Right lobe of liver (tissue), 6 donors: ENCODE measurements at regions not wholly inside any gene's neighbourhood (a gene's known extent, or its start where the extent isn't known, plus 50 kb on each side); places are given as distances from the start of the nearest gene placed in this dataset.

Experiments used
- ATAC-seq, 4 donors: fragments of 200-7000 bp; cut with Tn5 transposase; one replicate each; pipeline ENCODE4 v1.9.1; 2020; ENCODE audit warnings: mild to moderate bottlenecking in 4 of 4, moderate library complexity in 4 of 4
- DNase-seq, 3 donors: peaks; one replicate each; pipeline ENCODE4 v3.0.0-alpha.2; 2020
- H3K27ac ChIP-seq, 3 donors: fragments of 200-600 bp; one replicate each; pipeline ENCODE4 v1.8.0; 2022
- H3K27me3 ChIP-seq, 2 donors: fragments of 200-600 bp; one replicate each; pipeline ENCODE4 v1.8.0; 2022
- H3K36me3 ChIP-seq, 4 donors: fragments of 200-600 bp; sonication (generic) in 1 of 4; one replicate each; pipeline versions ENCODE4 v1.5.1 to v1.8.0; 2017 to 2022; ENCODE audit warnings: control low read depth in 1 of 4
- H3K4me1 ChIP-seq, 4 donors: fragments of 200-600 bp; sonication (generic) in 1 of 4; one replicate each; pipeline versions ENCODE4 v1.5.1 to v1.8.0; 2017 to 2022; ENCODE audit warnings: control low read depth in 1 of 4
- H3K4me3 ChIP-seq, 3 donors: fragments of 200-600 bp; one replicate each; pipeline ENCODE4 v1.8.0; 2022
- H3K9me3 ChIP-seq, 4 donors: fragments of 200-600 bp; sonication (generic) in 1 of 4; one replicate each; pipeline versions ENCODE4 v1.5.1 to v1.8.0; 2017 to 2022; ENCODE audit warnings: control low read depth in 1 of 4
- CTCF ChIP-seq, 4 donors: fragments of 200-600 bp in 3 of 4; fragments of 450-650 bp in 1 of 4; IDR thresholded peaks; one replicate each; pipeline versions ENCODE4 v1.5.1 to v1.8.0; 2016 to 2022; ENCODE audit warnings: antibody characterized with exemption in 4 of 4, mild to moderate bottlenecking in 2 of 4
- POLR2A ChIP-seq: fragments of 450-650 bp; IDR thresholded peaks from one replicate; pipeline ENCODE4 v1.6.1; 2017; ENCODE audit warnings: antibody characterized with exemption, mild to moderate bottlenecking
- WGBS: methylation state at CpG from one replicate; pipeline ENCODE4 v1.1.6; 2018; ENCODE audit warnings: low coverage, low lambda C conversion rate; ENCODE audit not compliant: insufficient coverage; ENCODE audit errors: missing lambda C conversion rate; 5-methylcytosine and 5-hydroxymethylcytosine counted together
- intact Hi-C, 2 donors: fragments of 100-400 bp; cut with DNase I; formaldehyde crosslinking; loops; one replicate each; pipeline versions ENCODE4 v1.11.2 to v1.14.1; 2022
- donor health status: DM: no; HTN: yes; CAD: no.
- donor health status: DM: no; HTN: no; CAD: no.
- donor health status: DM: no; HTN: no; CAD: no.
- donor health status: DM: no; HTN: yes; CAD: no.
- donor health status: DM: no; HTN: yes; CAD: no.

GRCh38 chr15:60155661-60156060 is 151.6 kb downstream of the FOXB1 start:
- DNase-seq (no peak), ATAC-seq (no peak)
- intact Hi-C loops = no loop called here
- TF ChIP-seq POLR2A = no peak
- TF ChIP-seq CTCF (IDR thresholded peaks at IDR 0.05) = no peak
- Histone ChIP-seq H3K4me1 (no peaks in the 10 kb centered on the region), H3K9me3 (no peaks in the 10 kb centered on the region), H3K27ac (no peak overlapping the region), H3K36me3 (no peaks in the 10 kb centered on the region), H3K27me3 (no peaks in the 10 kb centered on the region), H3K4me3 (no peak overlapping the region)
- WGBS = 55% methylated on average over 3 of the region's 3 CpGs

- H3K27ac ChIP-seq = no peak overlapping the region
- no peaks in the 10 kb centered on the region for H3K9me3 ChIP-seq
- H3K4me1 ChIP-seq = no peaks in the 10 kb centered on the region
- no peaks in the 10 kb centered on the region for H3K27me3 ChIP-seq
- ATAC-seq = no peak
- TF ChIP-seq POLR2A (no peak), CTCF (IDR thresholded peaks at IDR 0.05) (no peak)
- H3K36me3 ChIP-seq = no peaks in the 10 kb centered on the region
- intact Hi-C loops = no loop called here
- DNase-seq = no peak
- WGBS = 66% methylated on average over 5 of the region's 5 CpGs
- H3K4me3 ChIP-seq = no peak overlapping the region
Observed at GRCh38 chr15:60160909-60161308, 156.8 kb downstream of the FOXB1 start.

GRCh38 chr15:60161704-60162103 is 157.6 kb downstream of the FOXB1 start:
- WGBS = 58% methylated on average over 3 of the region's 3 CpGs

GRCh38 chr15:60162251-60162967 is 158.3 kb downstream of the FOXB1 start:
- Histone ChIP-seq H3K4me3 (no peak overlapping the region), H3K27ac (no peak overlapping the region), H3K9me3 (no peaks in the 10 kb centered on the region), H3K4me1 (no peaks in the 10 kb centered on the region), H3K27me3 (no peaks in the 10 kb centered on the region), H3K36me3 (no peaks in the 10 kb centered on the region)
- no peak for DNase-seq
- ATAC-seq = no peak
- 49% methylated on average over 7 of the region's 7 CpGs for WGBS
- intact Hi-C loops = no loop called here
- TF ChIP-seq CTCF (IDR thresholded peaks at IDR 0.05) (no peak), POLR2A (no peak)

More at GRCh38 chr15:60161704-60162103, 157.6 kb downstream of the FOXB1 start:
- Histone ChIP-seq H3K9me3 (no peaks in the 10 kb centered on the region), H3K36me3 (no peaks in the 10 kb centered on the region), H3K27ac (no peak overlapping the region), H3K4me3 (no peak overlapping the region), H3K27me3 (no peaks in the 10 kb centered on the region), H3K4me1 (no peaks in the 10 kb centered on the region)
- no peak for ATAC-seq
- no peak for DNase-seq
- intact Hi-C loops = no loop called here
- TF ChIP-seq POLR2A (no peak), CTCF (IDR thresholded peaks at IDR 0.05) (no peak)
